ENCODE measurements at regions not wholly inside any gene's neighbourhood (a gene's known extent, or its start where the extent isn't known, plus 50 kb on each side); places are given as distances from the start of the nearest gene placed in this dataset.
"Not testable (repeated sequence)": the region's sequence is repeated elsewhere in the genome, so short reads cannot be mapped to it uniquely, and the experiment has no call there.

DNA sequence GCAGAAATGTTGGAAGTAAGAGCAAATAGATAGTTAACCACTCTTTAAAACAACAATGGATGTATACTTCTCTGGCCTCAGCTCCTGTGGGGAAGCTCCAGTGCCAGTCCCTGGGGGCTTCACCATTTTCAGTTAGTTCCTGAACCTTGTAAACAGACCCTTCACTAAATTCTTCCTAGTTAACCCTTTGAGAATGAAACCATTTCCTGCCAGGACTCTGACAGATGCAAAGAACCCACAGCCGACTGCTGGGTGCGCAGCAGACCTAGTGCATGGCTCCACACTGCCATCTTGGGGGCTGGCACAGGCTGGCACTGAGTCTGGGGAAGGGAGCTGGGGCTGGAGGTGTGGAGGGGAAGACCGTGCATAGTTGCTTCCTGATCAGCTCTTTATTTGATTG, 244.4 kb downstream of the CEP170 start:
- H3K9me3 ChIP-seq (ENCODE audit: control insufficient read depth, insufficient read depth, low read depth, low read length); intact Hi-C loops (cut with micrococcal nuclease; ENCODE audit: unreplicated experiment); H3K27me3 ChIP-seq (ENCODE audit: control insufficient read depth, insufficient read depth, low read length); H3K4me1 ChIP-seq (ENCODE audit: control insufficient read depth, insufficient read depth, low read length); H3K27ac ChIP-seq (ENCODE audit: low read length); BruUV-seq (replicated peaks); in situ Hi-C loops (cut with HindIII; ENCODE audit: low pct_unique_long_range_greater_than_20kb, low sequenced_read_pairs); H3K36me3 ChIP-seq (ENCODE audit: control insufficient read depth, insufficient read depth, low read length); DNase-seq (ENCODE audit: low read depth, low spot score); ATAC-seq; H3K4me3 ChIP-seq (ENCODE audit: low read depth in 2 of 2, low read length in 2 of 2); POLR2A ChIA-PET: not testable (repeated sequence)
- CTCF ChIA-PET, result interaction anchor here (0.6 kb wide), 1 partner anchor 333 kb away, joined by 4 read pairs; no protein-coding TSS in a partner anchor
- TF ChIP-seq, protein P1, sequence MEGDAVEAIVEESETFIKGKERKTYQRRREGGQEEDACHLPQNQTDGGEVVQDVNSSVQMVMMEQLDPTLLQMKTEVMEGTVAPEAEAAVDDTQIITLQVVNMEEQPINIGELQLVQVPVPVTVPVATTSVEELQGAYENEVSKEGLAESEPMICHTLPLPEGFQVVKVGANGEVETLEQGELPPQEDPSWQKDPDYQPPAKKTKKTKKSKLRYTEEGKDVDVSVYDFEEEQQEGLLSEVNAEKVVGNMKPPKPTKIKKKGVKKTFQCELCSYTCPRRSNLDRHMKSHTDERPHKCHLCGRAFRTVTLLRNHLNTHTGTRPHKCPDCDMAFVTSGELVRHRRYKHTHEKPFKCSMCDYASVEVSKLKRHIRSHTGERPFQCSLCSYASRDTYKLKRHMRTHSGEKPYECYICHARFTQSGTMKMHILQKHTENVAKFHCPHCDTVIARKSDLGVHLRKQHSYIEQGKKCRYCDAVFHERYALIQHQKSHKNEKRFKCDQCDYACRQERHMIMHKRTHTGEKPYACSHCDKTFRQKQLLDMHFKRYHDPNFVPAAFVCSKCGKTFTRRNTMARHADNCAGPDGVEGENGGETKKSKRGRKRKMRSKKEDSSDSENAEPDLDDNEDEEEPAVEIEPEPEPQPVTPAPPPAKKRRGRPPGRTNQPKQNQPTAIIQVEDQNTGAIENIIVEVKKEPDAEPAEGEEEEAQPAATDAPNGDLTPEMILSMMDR (IDR thresholded peaks at IDR 0.05), result peak; percentile 48

DNA sequence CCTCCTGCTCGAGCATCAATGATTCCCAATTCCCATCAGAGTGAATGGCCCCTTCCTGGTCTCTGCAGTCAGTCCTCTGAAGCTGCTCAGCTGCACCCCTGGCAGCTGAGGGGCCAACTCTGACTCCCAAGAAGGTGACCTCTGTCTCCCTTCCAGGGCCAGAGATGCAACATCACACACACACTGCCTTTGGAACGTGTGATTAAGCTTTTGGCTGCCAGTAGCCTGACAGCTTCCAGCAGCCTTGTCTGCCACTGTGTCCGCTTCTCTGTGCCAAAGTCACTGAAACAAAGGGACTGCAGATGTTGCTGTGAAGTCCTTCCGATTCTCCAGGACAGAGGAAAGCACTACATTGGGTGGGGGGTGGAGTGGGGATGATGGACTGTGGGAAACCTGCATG, 254.1 kb downstream of the CEP170 start:
- in situ Hi-C loops (cut with HindIII; ENCODE audit: low pct_unique_long_range_greater_than_20kb, low sequenced_read_pairs); intact Hi-C loops (cut with micrococcal nuclease; ENCODE audit: unreplicated experiment); DNase-seq (ENCODE audit: low read depth, low spot score); H3K27ac ChIP-seq (ENCODE audit: low read length); POLR2A ChIA-PET; H3K9me3 ChIP-seq (ENCODE audit: control insufficient read depth, insufficient read depth, low read depth, low read length); H3K4me1 ChIP-seq (ENCODE audit: control insufficient read depth, insufficient read depth, low read length); H3K36me3 ChIP-seq (ENCODE audit: control insufficient read depth, insufficient read depth, low read length); H3K27me3 ChIP-seq (ENCODE audit: control insufficient read depth, insufficient read depth, low read length); BruUV-seq (replicated peaks); H3K4me3 ChIP-seq (ENCODE audit: low read depth in 2 of 2, low read length in 2 of 2); ATAC-seq; CTCF ChIA-PET: not testable (repeated sequence)

DNA sequence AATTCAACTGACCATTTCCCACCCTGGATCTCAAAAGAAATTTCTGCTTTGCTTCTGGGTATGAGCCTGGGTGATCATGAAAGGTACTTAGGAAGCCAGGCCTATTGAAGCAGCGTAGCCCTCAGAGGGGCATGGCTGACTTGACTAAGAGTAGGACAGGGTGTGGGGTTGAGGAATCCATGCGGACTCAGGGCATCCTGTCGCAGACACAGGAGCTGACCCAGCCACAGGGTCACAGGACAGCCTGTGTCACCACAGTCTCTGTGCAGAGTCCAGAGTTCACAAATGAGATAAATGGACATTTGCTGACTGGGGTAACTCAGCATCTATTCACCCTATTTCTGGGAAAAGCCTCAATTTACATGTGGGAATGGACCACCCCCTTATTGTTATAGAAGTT, 262.3 kb downstream of the CEP170 start:
- in situ Hi-C loops (cut with HindIII; ENCODE audit: low pct_unique_long_range_greater_than_20kb, low sequenced_read_pairs); BruUV-seq (replicated peaks); intact Hi-C loops (cut with micrococcal nuclease; ENCODE audit: unreplicated experiment); H3K27me3 ChIP-seq (ENCODE audit: control insufficient read depth, insufficient read depth, low read length); H3K4me3 ChIP-seq (ENCODE audit: low read depth in 2 of 2, low read length in 2 of 2); H3K9me3 ChIP-seq (ENCODE audit: control insufficient read depth, insufficient read depth, low read depth, low read length); ATAC-seq; DNase-seq (ENCODE audit: low read depth, low spot score); H3K27ac ChIP-seq (ENCODE audit: low read length); CTCF ChIA-PET; H3K36me3 ChIP-seq (ENCODE audit: control insufficient read depth, insufficient read depth, low read length); H3K4me1 ChIP-seq (ENCODE audit: control insufficient read depth, insufficient read depth, low read length); POLR2A ChIA-PET: not testable (repeated sequence)

DNA sequence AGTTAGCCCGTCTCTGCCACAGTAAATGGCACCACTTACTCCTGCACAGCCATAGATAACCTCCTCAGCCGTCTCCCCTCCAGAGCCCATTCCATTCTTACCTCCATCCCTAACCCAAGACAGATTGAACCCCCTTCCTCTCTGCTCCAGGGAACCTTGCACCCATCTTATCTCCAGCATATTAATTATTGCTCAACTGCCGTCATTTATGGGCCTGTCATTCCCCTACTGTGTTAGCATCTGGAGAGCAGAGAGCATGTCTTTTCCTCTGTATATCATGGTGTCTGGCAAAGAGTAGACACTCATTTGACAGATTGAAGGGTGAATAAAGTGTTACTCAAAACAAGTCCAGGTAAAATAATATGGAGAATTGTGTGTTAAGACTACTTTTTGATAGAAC, 270.0 kb downstream of the CEP170 start:
- intact Hi-C loops (cut with micrococcal nuclease; ENCODE audit: unreplicated experiment); H3K4me1 ChIP-seq (ENCODE audit: control insufficient read depth, insufficient read depth, low read length); DNase-seq (ENCODE audit: low read depth, low spot score); H3K27ac ChIP-seq (ENCODE audit: low read length); H3K36me3 ChIP-seq (ENCODE audit: control insufficient read depth, insufficient read depth, low read length); H3K4me3 ChIP-seq (ENCODE audit: low read depth in 2 of 2, low read length in 2 of 2); H3K9me3 ChIP-seq (ENCODE audit: control insufficient read depth, insufficient read depth, low read depth, low read length); H3K27me3 ChIP-seq (ENCODE audit: control insufficient read depth, insufficient read depth, low read length); BruUV-seq (replicated peaks); POLR2A ChIA-PET; CTCF ChIA-PET; ATAC-seq; in situ Hi-C loops (cut with HindIII; ENCODE audit: low pct_unique_long_range_greater_than_20kb, low sequenced_read_pairs): not testable (repeated sequence)

DNA sequence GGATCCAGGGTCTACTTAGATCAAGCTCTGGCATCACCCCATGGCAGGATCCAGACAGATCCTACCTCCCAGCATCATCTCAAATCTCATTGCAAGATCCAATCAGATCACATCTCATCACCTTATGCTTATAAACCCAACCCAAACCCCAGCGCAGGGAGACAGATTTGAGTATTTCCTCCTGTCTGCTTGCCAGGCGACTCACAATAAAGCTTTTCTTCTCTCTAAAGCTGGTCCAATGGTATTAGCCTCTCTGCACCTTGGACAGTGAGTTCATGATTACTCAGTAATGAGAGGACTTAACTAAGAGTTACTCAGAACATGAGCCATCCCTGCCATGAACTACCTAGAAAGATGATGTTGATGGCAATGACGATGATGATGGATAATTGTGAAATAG, 281.7 kb downstream of the CEP170 start:
- H3K9me3 ChIP-seq (ENCODE audit: control insufficient read depth, insufficient read depth, low read depth, low read length); H3K27me3 ChIP-seq (ENCODE audit: control insufficient read depth, insufficient read depth, low read length); H3K4me1 ChIP-seq (ENCODE audit: control insufficient read depth, insufficient read depth, low read length); ATAC-seq; H3K27ac ChIP-seq (ENCODE audit: low read length); POLR2A ChIA-PET; DNase-seq (ENCODE audit: low read depth, low spot score); H3K4me3 ChIP-seq (ENCODE audit: low read depth in 2 of 2, low read length in 2 of 2); H3K36me3 ChIP-seq (ENCODE audit: control insufficient read depth, insufficient read depth, low read length); intact Hi-C loops (cut with micrococcal nuclease; ENCODE audit: unreplicated experiment); BruUV-seq (replicated peaks); CTCF ChIA-PET; in situ Hi-C loops (cut with HindIII; ENCODE audit: low pct_unique_long_range_greater_than_20kb, low sequenced_read_pairs): not testable (repeated sequence)
